Gastrocnemius medialis (tissue), 4 donors: ENCODE measurements at regions not wholly inside any gene's neighbourhood (a gene's known extent, or its start where the extent isn't known, plus 50 kb on each side); places are given as distances from the start of the nearest gene placed in this dataset.

Experiments
- CTCF ChIP-seq, 5 experiments: fragments of 450-650 bp in 3 of 5; fragments of 200-600 bp in 2 of 5; sonication (generic) in 2 of 5; IDR thresholded peaks in 4 of 5; conservative IDR thresholded peaks in 1 of 5; 1 replicate in 4 of 5; 2 replicates in 1 of 5; pipeline ENCODE4 v1.5.1; 2016 to 2019; ENCODE audit warnings: antibody characterized with exemption in 5 of 5, mild to moderate bottlenecking in 3 of 5, moderate library complexity in 3 of 5
- POLR2A ChIP-seq, 2 donors: fragments of 450-650 bp; IDR thresholded peaks; one replicate each; pipeline ENCODE4 v1.6.1; 2017; ENCODE audit warnings: antibody characterized with exemption in 2 of 2, mild to moderate bottlenecking in 2 of 2, moderate library complexity in 2 of 2

GRCh38 chr22:34508797-34509196 lies 557.2 kb upstream of the ISX start:
- TF ChIP-seq CTCF (IDR thresholded peaks at IDR 0.05 in 4 of 5, conservative IDR thresholded peaks at IDR 0.05 in 1 of 5) = no peak
- no peak for TF ChIP-seq POLR2A (IDR thresholded peaks at IDR 0.05)
